Motor neuron (in vitro differentiated cells): ENCODE measurements at regions not wholly inside any gene's neighbourhood (a gene's known extent, or its start where the extent isn't known, plus 50 kb on each side); places are given as distances from the start of the nearest gene placed in this dataset.

ENCODE experiments used
- ATAC-seq, 8 experiments: fragments of 200-7000 bp; cut with Tn5 transposase; replicated peaks in 6 of 8; 2 replicates each; pipeline ENCODE4 v1.8.0; 2021; ENCODE audit warnings: mild to moderate bottlenecking in 8 of 8, moderate library complexity in 8 of 8
- H3K27ac ChIP-seq, 2 donors: fragments of 250-450 bp; sonication (Bioruptor Pico); 2 replicates each; pipeline ENCODE4 v1.9.0; 2021; ENCODE audit warnings: antibody characterized with exemption in 2 of 2, mild to moderate bottlenecking in 2 of 2, moderate library complexity in 1 of 2
- H3K4me1 ChIP-seq, 2 donors: fragments of 250-450 bp; sonication (Bioruptor Pico); replicated peaks in 1 of 2; 2 replicates each; pipeline ENCODE4 v1.6.1; 2021; ENCODE audit warnings: antibody characterized with exemption in 2 of 2, mild to moderate bottlenecking in 2 of 2, moderate library complexity in 1 of 2
- H3K4me3 ChIP-seq, 5 donors: fragments of 250-450 bp; sonication (Bioruptor Pico); 2 replicates each; pipeline ENCODE4 v1.9.0; 2021; ENCODE audit warnings: antibody characterized with exemption in 5 of 5, mild to moderate bottlenecking in 5 of 5, moderate library complexity in 4 of 5
- WGBS, 10 experiments: fragments of 450-650 bp; shearing (Covaris generic); methylation state at CpG; one replicate each; pipeline ENCODE4 v1.0.0; 2022; 5-methylcytosine and 5-hydroxymethylcytosine counted together
- in situ Hi-C, 9 experiments: fragments of 400-800 bp; cut with MboI; loops; one replicate each; pipeline ENCODE4 v1.15.0; 2021; ENCODE audit warnings: low sequenced_read_pairs in 9 of 9, low pct_unique_long_range_greater_than_20kb in 2 of 9; ENCODE audit not compliant: unreplicated experiment in 9 of 9

- H3K27ac ChIP-seq: no peak overlapping the region
- ATAC-seq: peak in 1 of 8 experiments; percentile 28
- in situ Hi-C loops: no loop called here
- H3K4me1 ChIP-seq: no peaks in the 10 kb centered on the region
- H3K4me3 ChIP-seq: no peak overlapping the region
- 43 to 95% (median 81%) methylated on average over 2 to 5 of the region's 5 CpGs for WGBS, 10 experiments
Measured at GRCh38 chr4:148822572-148823418, 380.6 kb upstream of the NR3C2 start.

GRCh38 chr4:148814030-148814429 is 371.8 kb upstream of the NR3C2 start:
- ATAC-seq: no peak
- Histone ChIP-seq H3K27ac (no peak overlapping the region), H3K4me3 (no peak overlapping the region), H3K4me1 (no peaks in the 10 kb centered on the region)
- 40 to 100% (median 75%) methylated on average over 1 of the region's 1 CpG; no CpG with 5 or more reads in 4 of the 10 experiments for WGBS, 10 experiments
- in situ Hi-C loops: no loop called here

- ATAC-seq: no peak
- Histone ChIP-seq H3K27ac (no peak overlapping the region), H3K4me1 (no peaks in the 10 kb centered on the region), H3K4me3 (no peak overlapping the region)
- in situ Hi-C loops: no loop called here
Measured at GRCh38 chr4:148813289-148813688, 371.1 kb upstream of the NR3C2 start.

GRCh38 chr4:148812101-148812500 is 369.9 kb upstream of the NR3C2 start:
- H3K4me1 ChIP-seq: no peaks in the 10 kb centered on the region
- H3K27ac ChIP-seq: no peak overlapping the region
- WGBS, 10 experiments: 0 to 93% (median 59%) methylated on average over 2 to 3 of the region's 3 CpGs
- no peak for ATAC-seq
- in situ Hi-C loops: no loop called here
- no peak overlapping the region for H3K4me3 ChIP-seq

- Histone ChIP-seq H3K4me1 (no peaks in the 10 kb centered on the region), H3K27ac (no peak overlapping the region), H3K4me3 (no peak overlapping the region)
- WGBS, 10 experiments: 60 to 100% (median 79%) methylated on average over 2 of the region's 2 CpGs; no CpG with 5 or more reads in 1 of the 10 experiments
- ATAC-seq: no peak
- in situ Hi-C loops: no loop called here
Measured at GRCh38 chr4:148810461-148810860, 368.2 kb upstream of the NR3C2 start.

GRCh38 chr4:148808416-148808815 is 366.2 kb upstream of the NR3C2 start:
- WGBS, 10 experiments: 0 to 70% (median 44%) methylated on average over 1 of the region's 1 CpG; no CpG with 5 or more reads in 1 of the 10 experiments
- Histone ChIP-seq H3K4me1 (no peaks in the 10 kb centered on the region), H3K27ac (no peak overlapping the region), H3K4me3 (no peak overlapping the region)
- in situ Hi-C loops: no loop called here
- ATAC-seq: no peak

GRCh38 chr4:148800940-148801339 is 358.7 kb upstream of the NR3C2 start:
- H3K4me3 ChIP-seq: no peak overlapping the region
- no peaks in the 10 kb centered on the region for H3K4me1 ChIP-seq
- no peak for ATAC-seq
- in situ Hi-C loops: no loop called here
- 0 to 80% (median 10%) methylated on average over 1 of the region's 4 CpGs; no CpG with 5 or more reads in 4 of the 10 experiments for WGBS, 10 experiments
- H3K27ac ChIP-seq: no peak overlapping the region

GRCh38 chr4:148800336-148800885 is 358.2 kb upstream of the NR3C2 start:
- Histone ChIP-seq H3K4me1 (no peaks in the 10 kb centered on the region), H3K27ac (no peak overlapping the region), H3K4me3 (no peak overlapping the region)
- ATAC-seq: peak in 1 of 8 experiments; percentile 15
- in situ Hi-C loops: no loop called here
- WGBS, 10 experiments: 0 to 86% (median 60%) methylated on average over 1 of the region's 1 CpG; no CpG with 5 or more reads in 5 of the 10 experiments

GRCh38 chr4:148795156-148795864 is 353.1 kb upstream of the NR3C2 start:
- no peak for ATAC-seq
- H3K4me3 ChIP-seq: no peak overlapping the region
- no peaks in the 10 kb centered on the region for H3K4me1 ChIP-seq
- in situ Hi-C loops: no loop called here
- no peak overlapping the region for H3K27ac ChIP-seq
- WGBS, 10 experiments: 21 to 94% (median 59%) methylated on average over 1 to 7 of the region's 7 CpGs; no CpG with 5 or more reads in 2 of the 10 experiments

- in situ Hi-C loops: no loop called here
- Histone ChIP-seq H3K4me3 (no peak overlapping the region), H3K27ac (no peak overlapping the region), H3K4me1 (no peaks in the 10 kb centered on the region)
- 0 to 100% (median 87%) methylated on average over 1 to 2 of the region's 2 CpGs; no CpG with 5 or more reads in 1 of the 10 experiments for WGBS, 10 experiments
- ATAC-seq: no peak
Measured at GRCh38 chr4:148793221-148793620, 351.0 kb upstream of the NR3C2 start.

GRCh38 chr4:148790691-148791090 is 348.5 kb upstream of the NR3C2 start:
- Histone ChIP-seq H3K4me3 (no peak overlapping the region), H3K4me1 (no peaks in the 10 kb centered on the region), H3K27ac (no peak overlapping the region)
- in situ Hi-C loops: no loop called here
- peak in 1 of 8 experiments; percentile 26 for ATAC-seq
- 39 to 100% (median 84%) methylated on average over 2 to 5 of the region's 5 CpGs for WGBS, 10 experiments

- no peak overlapping the region for H3K4me3 ChIP-seq
- H3K4me1 ChIP-seq: no peaks in the 10 kb centered on the region
- no peak overlapping the region for H3K27ac ChIP-seq
- in situ Hi-C loops: no loop called here
- ATAC-seq: no peak
- 6 to 95% (median 78%) methylated on average over 1 to 5 of the region's 5 CpGs; no CpG with 5 or more reads in 1 of the 10 experiments for WGBS, 10 experiments
Measured at GRCh38 chr4:148790246-148790645, 348.0 kb upstream of the NR3C2 start.

GRCh38 chr4:148787831-148788477 is 345.7 kb upstream of the NR3C2 start:
- Histone ChIP-seq H3K27ac (no peak overlapping the region), H3K4me1 (no peaks in the 10 kb centered on the region), H3K4me3 (no peak overlapping the region)
- ATAC-seq: peak in 3 of 8 experiments; percentile 34 to 59 (median 56)
- 6 to 93% (median 68%) methylated on average over 1 to 2 of the region's 2 CpGs for WGBS, 10 experiments
- in situ Hi-C loops: no loop called here
